Left ventricle myocardium superior (tissue), 1 donor: ENCODE measurements at regions not wholly inside any gene's neighbourhood (a gene's known extent, or its start where the extent isn't known, plus 50 kb on each side); places are given as distances from the start of the nearest gene placed in this dataset.
"Not testable (repeated sequence)": the region's sequence is repeated elsewhere in the genome, so short reads cannot be mapped to it uniquely, and the experiment has no call there.

Experiments used
- ATAC-seq: fragments of 200-7000 bp; cut with Tn5 transposase; one replicate; pipeline ENCODE4 v1.9.1; 2020; ENCODE audit warnings: mild to moderate bottlenecking, moderate library complexity
- DNase-seq: peaks from one replicate; pipeline ENCODE4 v3.0.0-alpha.2; 2020
- intact Hi-C: fragments of 100-400 bp; cut with micrococcal nuclease; formaldehyde crosslinking; loops from one replicate; pipeline ENCODE4 v1.11.0; 2022
- donor health status: DM: no; HTN: yes; CAD: no; lungs with severe emphysema.

- intact Hi-C loops = no loop called here
- no peak for ATAC-seq
- DNase-seq = no peak
These were observed 812.4 kb upstream of the CTNND2 start for GRCh38 chr5:12716664-12717063.

GRCh38 chr5:12707560-12707959 is 803.3 kb upstream of the CTNND2 start:
- intact Hi-C loops = no loop called here
- no peak for ATAC-seq
- no peak for DNase-seq

- no peak for DNase-seq
- intact Hi-C loops = no loop called here
- no peak for ATAC-seq
These were observed 800.7 kb upstream of the CTNND2 start for GRCh38 chr5:12704955-12705354.

GRCh38 chr5:12703254-12703653 is 799.0 kb upstream of the CTNND2 start:
- intact Hi-C loops = no loop called here
- DNase-seq = no peak
- no peak for ATAC-seq

- intact Hi-C loops = no loop called here
- DNase-seq (no peak), ATAC-seq (no peak)
These were observed 791.4 kb upstream of the CTNND2 start for GRCh38 chr5:12695651-12696050.

- ATAC-seq (no peak), DNase-seq (no peak)
- intact Hi-C loops = no loop called here
These were observed 787.1 kb upstream of the CTNND2 start for GRCh38 chr5:12691330-12691729.

- intact Hi-C loops = no loop called here
- DNase-seq (no peak), ATAC-seq (no peak)
These were observed 786.1 kb upstream of the CTNND2 start for GRCh38 chr5:12690361-12690760.

- intact Hi-C loops = no loop called here
- ATAC-seq (no peak), DNase-seq (no peak)
These were observed 779.0 kb upstream of the CTNND2 start for GRCh38 chr5:12683249-12683648.

- intact Hi-C loops = no loop called here
- DNase-seq (no peak), ATAC-seq (no peak)
These were observed 775.5 kb upstream of the CTNND2 start for GRCh38 chr5:12679731-12680130.

GRCh38 chr5:12675959-12676358 is 771.7 kb upstream of the CTNND2 start:
- intact Hi-C loops = no loop called here
- DNase-seq = no peak
- no peak for ATAC-seq

GRCh38 chr5:12672141-12672540 is 767.9 kb upstream of the CTNND2 start:
- ATAC-seq (no peak), DNase-seq (no peak)
- intact Hi-C loops = no loop called here

GRCh38 chr5:12669326-12669725 is 765.1 kb upstream of the CTNND2 start:
- DNase-seq (no peak), ATAC-seq (no peak)
- intact Hi-C loops = no loop called here

GRCh38 chr5:12668564-12668963 is 764.3 kb upstream of the CTNND2 start:
- DNase-seq = no peak
- ATAC-seq = no peak
- intact Hi-C loops = no loop called here

GRCh38 chr5:12667818-12668217 is 763.6 kb upstream of the CTNND2 start:
- ATAC-seq, DNase-seq, intact Hi-C loops: not testable (repeated sequence)

GRCh38 chr5:12665772-12666171 is 761.5 kb upstream of the CTNND2 start:
- ATAC-seq, intact Hi-C loops, DNase-seq: not testable (repeated sequence)

- intact Hi-C loops = no loop called here
- DNase-seq (no peak), ATAC-seq (no peak)
These were observed 758.5 kb upstream of the CTNND2 start for GRCh38 chr5:12662545-12663314.

GRCh38 chr5:12661617-12662370 is 757.5 kb upstream of the CTNND2 start:
- ATAC-seq (no peak), DNase-seq (no peak)
- intact Hi-C loops = no loop called here

- DNase-seq, intact Hi-C loops, ATAC-seq: not testable (repeated sequence)
These were observed 756.2 kb upstream of the CTNND2 start for GRCh38 chr5:12660279-12661107.

GRCh38 chr5:12659686-12660085 is 755.4 kb upstream of the CTNND2 start:
- intact Hi-C loops = no loop called here
- no peak for ATAC-seq
- DNase-seq = no peak

GRCh38 chr5:12658871-12659446 is 754.7 kb upstream of the CTNND2 start:
- no peak for ATAC-seq
- DNase-seq = no peak
- intact Hi-C loops = no loop called here
